IMR-90 (cell line): ENCODE measurements at regions not wholly inside any gene's neighbourhood (a gene's known extent, or its start where the extent isn't known, plus 50 kb on each side); places are given as distances from the start of the nearest gene placed in this dataset.

Source experiments
- ATAC-seq: fragments of 200-7000 bp; cut with Tn5 transposase; 2 replicates; pipeline ENCODE4 v1.9.1; 2020; ENCODE audit warnings: low read depth, mild to moderate bottlenecking, moderate library complexity
- BruUV-seq: library from RNA; stranded (reverse); fragments of 400-500 nt; replicated peaks from 2 replicates; lab custom pipeline; 2021; lab: Mats Ljungman, UMichigan
- CTCF ChIA-PET: fragments of 300-600 bp; formaldehyde crosslinking; extraction: SDS; loops from one replicate; lab custom pipeline; 2021; ENCODE audit warnings: antibody characterized with exemption; lab: Yijun Ruan, JAX
- POLR2A ChIA-PET: fragments of 300-600 bp; sonication (Branson Sonifier 250); formaldehyde crosslinking; loops from one replicate; lab custom pipeline; 2022; ENCODE audit warnings: antibody characterized with exemption; ENCODE audit not compliant: unreplicated experiment; lab: Charles Lee
- DNase-seq: peaks from one replicate; pipeline ENCODE4 v3.0.0; 2013
- H2AFZ ChIP-seq: replicated peaks from 2 replicates; pipeline ENCODE3; 2013; ENCODE audit warnings: low read length, mild to moderate bottlenecking; ENCODE audit not compliant: poor library complexity
- H2AK5ac ChIP-seq: 2 replicates; pipeline ENCODE4 v1.6.1; 2013; ENCODE audit warnings: low read depth, low read length, inconsistent platforms
- H2AK9ac ChIP-seq: replicated peaks from 2 replicates; pipeline ENCODE3; 2013; ENCODE audit warnings: mild to moderate bottlenecking, low read depth, low read length, moderate library complexity; ENCODE audit not compliant: poor library complexity
- H2BK120ac ChIP-seq: 2 replicates; pipeline ENCODE4 v1.6.1; 2013; ENCODE audit warnings: low read depth, low read length, inconsistent platforms
- H2BK15ac ChIP-seq: 3 replicates; pipeline ENCODE4 v1.6.1; 2013; ENCODE audit warnings: low read depth, low read length, inconsistent platforms
- H2BK20ac ChIP-seq: 2 replicates; pipeline ENCODE4 v1.6.1; 2013; ENCODE audit warnings: low read depth, mild to moderate bottlenecking, inconsistent platforms, low read length, moderate library complexity
- H2BK5ac ChIP-seq: 2 replicates; pipeline ENCODE4 v1.6.1; 2013; ENCODE audit warnings: mild to moderate bottlenecking, low read depth, low read length, inconsistent platforms; ENCODE audit not compliant: poor library complexity, severe bottlenecking
- H3K14ac ChIP-seq: replicated peaks from 2 replicates; pipeline ENCODE4 v1.6.1; 2013; ENCODE audit warnings: low read depth, low read length, inconsistent platforms
- H3K18ac ChIP-seq: 2 replicates; pipeline ENCODE4 v1.6.1; 2013; ENCODE audit warnings: low read depth, low read length, control low read depth
- H3K23ac ChIP-seq: 2 replicates; pipeline ENCODE4 v1.6.1; 2013; ENCODE audit warnings: low read depth, low read length, inconsistent platforms
- H3K27ac ChIP-seq: 2 replicates; pipeline ENCODE4 v1.5.1; 2013; ENCODE audit warnings: mild to moderate bottlenecking, control low read depth, low read length; ENCODE audit not compliant: insufficient read depth
- H3K27me3 ChIP-seq: 2 replicates; pipeline ENCODE4 v1.6.1; 2013; ENCODE audit warnings: low read length; ENCODE audit not compliant: control insufficient read depth, insufficient read depth
- H3K36me3 ChIP-seq: 2 replicates; pipeline ENCODE4 v1.6.1; 2013; ENCODE audit warnings: low read length, mixed read lengths; ENCODE audit not compliant: control insufficient read depth, insufficient read depth
- H3K4ac ChIP-seq: 2 replicates; pipeline ENCODE4 v1.6.1; 2013; ENCODE audit warnings: low read depth, low read length, inconsistent platforms
- H3K4me1 ChIP-seq: 2 replicates; pipeline ENCODE4 v1.6.1; 2013; ENCODE audit warnings: low read length, mixed read lengths; ENCODE audit not compliant: control insufficient read depth, insufficient read depth
- H3K4me2 ChIP-seq: 2 replicates; pipeline ENCODE4 v1.6.1; 2013; ENCODE audit warnings: low read depth, mild to moderate bottlenecking, control low read depth, low read length, moderate library complexity
- H3K4me3 ChIP-seq: 2 replicates; pipeline ENCODE4 v1.5.1; 2013; ENCODE audit warnings: low read depth, mild to moderate bottlenecking, control low read depth, low read length, moderate library complexity; ENCODE audit not compliant: insufficient read depth
- H3K56ac ChIP-seq: 2 replicates; pipeline ENCODE4 v1.6.1; 2013; ENCODE audit warnings: low read length, inconsistent platforms; ENCODE audit not compliant: insufficient read depth; ENCODE audit errors: extremely low read depth
- H3K79me1 ChIP-seq, 2 experiments: 2 replicates each; pipeline ENCODE4 v1.6.1; 2013; ENCODE audit warnings: low read length in 2 of 2, inconsistent platforms in 1 of 2, low read depth in 1 of 2
- H3K9ac ChIP-seq: 2 replicates; pipeline ENCODE4 v1.6.1; 2013; ENCODE audit warnings: low read depth, low read length, control low read depth
- H3K9me1 ChIP-seq: 2 replicates; pipeline ENCODE4 v1.6.1; 2013; ENCODE audit warnings: low read length, inconsistent platforms; ENCODE audit not compliant: insufficient read depth
- H3K9me3 ChIP-seq: 2 replicates; pipeline ENCODE4 v1.6.1; 2013; ENCODE audit warnings: low read length; ENCODE audit not compliant: control insufficient read depth, insufficient read depth
- H4K20me1 ChIP-seq: 2 replicates; pipeline ENCODE4 v1.6.1; 2013; ENCODE audit warnings: low read length, inconsistent platforms; ENCODE audit not compliant: insufficient read depth
- H4K5ac ChIP-seq: 2 replicates; pipeline ENCODE4 v1.6.1; 2013; ENCODE audit warnings: mild to moderate bottlenecking, low read depth, low read length, control low read depth
- H4K8ac ChIP-seq, 2 experiments: 2 replicates each; pipeline ENCODE4 v1.6.1; 2013; ENCODE audit warnings: low read depth in 2 of 2, low read length in 2 of 2, control low read depth in 1 of 2, inconsistent platforms in 1 of 2
- H4K91ac ChIP-seq: 2 replicates; pipeline ENCODE4 v1.6.1; 2013; ENCODE audit warnings: low read depth, low read length, inconsistent platforms; ENCODE audit not compliant: insufficient read depth
- CEBPB ChIP-seq: IDR thresholded peaks from 2 replicates; pipeline ENCODE4 v1.6.1; 2012; ENCODE audit warnings: low read depth, low read length, improper control_type of control experiment
- MAFK ChIP-seq: IDR thresholded peaks from 2 replicates; pipeline ENCODE4 v1.6.1; 2012; ENCODE audit warnings: low read depth, low read length, improper control_type of control experiment
- MAZ ChIP-seq: IDR thresholded peaks from 2 replicates; pipeline ENCODE4 v1.6.1; 2012; ENCODE audit warnings: low read depth, mild to moderate bottlenecking, low read length, improper control_type of control experiment, moderate library complexity, borderline replicate concordance
- POLR2A ChIP-seq: IDR thresholded peaks from 2 replicates; pipeline ENCODE4 v1.6.1; 2012; ENCODE audit warnings: mild to moderate bottlenecking, low read depth, low read length
- RFX5 ChIP-seq: IDR thresholded peaks from 2 replicates; pipeline ENCODE4 v1.8.0; 2012; ENCODE audit warnings: low read depth, mild to moderate bottlenecking, low read length, moderate library complexity
- USF2 ChIP-seq: fragments of 150-350 bp; IDR thresholded peaks from 2 replicates; pipeline ENCODE4 v1.6.1; 2017; ENCODE audit warnings: mild to moderate bottlenecking, antibody characterized with exemption, low read length, low read depth
- WGBS, 2 experiments: methylation state at CpG; one replicate each; pipeline versions ENCODE4 v1.1.5 to v1.1.7; 2013; ENCODE audit warnings: missing lambda C conversion rate in 2 of 2; ENCODE audit not compliant: insufficient read length in 1 of 2; ENCODE audit errors: extremely low coverage in 2 of 2; 5-methylcytosine and 5-hydroxymethylcytosine counted together
- dilution Hi-C: fragments of 300-500 bp; cut with HindIII; formaldehyde crosslinking; loops from one replicate; pipeline ENCODE4 v1.14.3; 2018; ENCODE audit warnings: low sequenced_read_pairs; ENCODE audit not compliant: unreplicated experiment
- in situ Hi-C: fragments of 300-500 bp; cut with MboI; formaldehyde crosslinking; loops from 3 replicates; pipeline ENCODE4 v1.14.3; 2019; ENCODE audit warnings: low sequenced_read_pairs, inconsistent platforms, mixed read lengths
- intact Hi-C: fragments of 100-400 bp; cut with micrococcal nuclease; formaldehyde crosslinking; loops from 2 replicates; pipeline ENCODE4 v1.10.0; 2022

- no peak overlapping the region for H4K8ac ChIP-seq
- H4K91ac ChIP-seq: no peak overlapping the region
- H4K5ac ChIP-seq: no peak overlapping the region
- H3K4ac ChIP-seq: no peak overlapping the region
- H3K4me1 ChIP-seq: peaks cover 14% of the 10 kb centered on the region
- no peaks in the 10 kb centered on the region for H4K20me1 ChIP-seq
- in situ Hi-C loops: no loop called here
- POLR2A ChIA-PET: no interaction called here
- no peak overlapping the region for H2BK20ac ChIP-seq
- H3K9ac ChIP-seq: no peak overlapping the region
- no peak for TF ChIP-seq POLR2A
- TF ChIP-seq MAZ: no peak
- peak; percentile 28; the same call in 1 of the 2 replicates for TF ChIP-seq CEBPB
- no peak for TF ChIP-seq MAFK
- TF ChIP-seq USF2: no peak
- no peak for TF ChIP-seq RFX5
- H3K14ac ChIP-seq: no peak overlapping the region
- ATAC-seq: peak; percentile 62
- no peak overlapping the region for H3K18ac ChIP-seq
- H3K4me2 ChIP-seq: peak overlapping the region; percentile 46; the same call in 1 of the 2 replicates
- no peak overlapping the region for H2AK5ac ChIP-seq
- peak; percentile 77 for DNase-seq
- dilution Hi-C loops: no loop called here
- H3K4me3 ChIP-seq: no peak overlapping the region
- no TSS peak for BruUV-seq
- no peak overlapping the region for H2BK120ac ChIP-seq
- no peaks in the 10 kb centered on the region; the same call in 1 of the 2 replicates for H3K9me1 ChIP-seq
- no peaks in the 10 kb centered on the region for H3K9me3 ChIP-seq
- no peak overlapping the region for H2BK5ac ChIP-seq
- CTCF ChIA-PET: no interaction called here
- WGBS, 2 experiments: 30% methylated on average over 4 of the region's 17 CpGs; no CpG with 5 or more reads in 1 of the 2 experiments
- H3K79me1 ChIP-seq: no peaks in the 10 kb centered on the region
- H3K36me3 ChIP-seq: no peaks in the 10 kb centered on the region
- H2AFZ ChIP-seq: peak overlapping the region; percentile 72
- intact Hi-C loops: no loop called here
- H3K27ac ChIP-seq: no peak overlapping the region
- no peak overlapping the region for H3K56ac ChIP-seq
- no peak overlapping the region for H2BK15ac ChIP-seq
- H3K23ac ChIP-seq: no peak overlapping the region
- H3K27me3 ChIP-seq: no peaks in the 10 kb centered on the region; the same call in 1 of the 2 replicates
- no peak overlapping the region for H2AK9ac ChIP-seq
Measured at GRCh38 chr17:77831474-77832179, 126.9 kb upstream of the TNRC6C start.
